ENCODE measurements at regions not wholly inside any gene's neighbourhood (a gene's known extent, or its start where the extent isn't known, plus 50 kb on each side); places are given as distances from the start of the nearest gene placed in this dataset.

DNA sequence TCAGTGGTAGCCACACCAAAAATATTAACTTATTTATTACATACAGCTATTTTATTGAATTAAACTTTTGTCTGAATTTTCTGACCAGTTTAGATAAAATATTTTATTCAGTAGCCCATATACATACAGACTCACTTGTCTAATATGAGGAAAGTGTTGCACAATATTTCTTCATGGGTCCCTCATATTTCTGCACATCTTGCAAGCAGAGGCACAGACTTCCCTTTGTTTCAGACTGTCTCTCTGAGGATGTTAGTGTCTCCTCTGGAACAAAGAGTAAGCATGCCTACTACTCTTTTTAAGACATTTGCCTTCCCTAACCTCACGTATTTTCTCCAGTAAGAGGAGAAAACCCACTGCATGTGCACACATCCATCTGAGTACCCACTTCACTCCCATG is 81.2 kb downstream of the OR5AK2 start:
- peaks cover 24% of the 10 kb centered on the region for H3K9me3 Mint-ChIP-seq
- Histone ChIP-seq H3K4me1 (ENCODE audit: control insufficient read depth, insufficient read depth, low read length) (no peaks in the 10 kb centered on the region), H3K36me3 (ENCODE audit: control insufficient read depth, insufficient read depth, low read length) (no peaks in the 10 kb centered on the region), H3K9ac (ENCODE audit: extremely low read depth, low read length, poor library complexity, severe bottlenecking) (no peak overlapping the region), H3K27me3 (ENCODE audit: control insufficient read depth, insufficient read depth, low read length, poor library complexity, severe bottlenecking) (no peaks in the 10 kb centered on the region), H3K4me3 (ENCODE audit: low read length) (no peak overlapping the region), H3K27ac (ENCODE audit: low read depth, low read length) (no peak overlapping the region), H3K9me3 (ENCODE audit: control insufficient read depth, low read length) (peaks cover 18% of the 10 kb centered on the region)
- peaks cover 2% of the 10 kb centered on the region for H3K27me3 Mint-ChIP-seq (ENCODE audit: insufficient read depth)
- no peaks in the 10 kb centered on the region for H3K36me3 Mint-ChIP-seq (ENCODE audit: low read depth)
- DNase-seq, result no peak
- no peak overlapping the region for H3K27ac Mint-ChIP-seq
- no peak for TF ChIP-seq CTCF (conservative IDR thresholded peaks at IDR 0.05)
- H3K4me3 Mint-ChIP-seq, result no peak overlapping the region
- H3K4me1 Mint-ChIP-seq, result peaks cover 7% of the 10 kb centered on the region
- WGBS, 2 experiments (ENCODE audit: insufficient coverage in 1 of 2, insufficient read length in 1 of 2), result 80% methylated on average over 1 of the region's 1 CpG; no CpG with 5 or more reads in 1 of the 2 experiments

DNA sequence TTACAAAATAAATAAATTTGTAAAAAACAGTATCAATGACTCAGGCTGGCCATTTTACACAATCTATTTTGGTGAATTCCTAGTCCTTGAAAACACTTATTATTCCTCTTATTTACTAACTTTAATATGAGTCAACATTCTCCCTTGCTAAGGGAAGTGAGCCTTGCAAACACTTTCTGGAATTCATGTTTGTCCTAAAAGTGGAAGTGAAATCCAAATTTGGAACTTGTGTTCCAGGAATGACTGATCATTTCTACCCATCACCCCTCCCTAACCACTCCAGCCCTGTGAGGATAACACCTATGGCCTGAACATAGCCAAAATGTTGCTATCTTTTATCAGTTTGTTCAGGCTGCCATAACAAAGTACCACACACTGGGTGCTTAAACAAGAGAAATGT is 83.1 kb downstream of the OR5AK2 start:
- DNase-seq, result no peak
- H3K27me3 Mint-ChIP-seq (ENCODE audit: insufficient read depth), result peaks cover 2% of the 10 kb centered on the region
- peaks cover 7% of the 10 kb centered on the region for H3K4me1 Mint-ChIP-seq
- H3K36me3 Mint-ChIP-seq (ENCODE audit: low read depth), result no peaks in the 10 kb centered on the region
- no peak overlapping the region for H3K4me3 ChIP-seq (ENCODE audit: low read length)
- H3K9ac ChIP-seq (ENCODE audit: extremely low read depth, low read length, poor library complexity, severe bottlenecking), result no peak overlapping the region
- H3K4me1 ChIP-seq (ENCODE audit: control insufficient read depth, insufficient read depth, low read length), result no peaks in the 10 kb centered on the region
- peaks cover 14% of the 10 kb centered on the region for H3K9me3 Mint-ChIP-seq
- no peak for TF ChIP-seq CTCF (conservative IDR thresholded peaks at IDR 0.05)
- no peak overlapping the region for H3K27ac ChIP-seq (ENCODE audit: low read depth, low read length)
- no peak overlapping the region for H3K27ac Mint-ChIP-seq
- H3K36me3 ChIP-seq (ENCODE audit: control insufficient read depth, insufficient read depth, low read length), result no peaks in the 10 kb centered on the region
- H3K27me3 ChIP-seq (ENCODE audit: control insufficient read depth, insufficient read depth, low read length, poor library complexity, severe bottlenecking), result no peaks in the 10 kb centered on the region
- H3K9me3 ChIP-seq (ENCODE audit: control insufficient read depth, low read length), result peaks cover 18% of the 10 kb centered on the region
- H3K4me3 Mint-ChIP-seq, result no peak overlapping the region

DNA sequence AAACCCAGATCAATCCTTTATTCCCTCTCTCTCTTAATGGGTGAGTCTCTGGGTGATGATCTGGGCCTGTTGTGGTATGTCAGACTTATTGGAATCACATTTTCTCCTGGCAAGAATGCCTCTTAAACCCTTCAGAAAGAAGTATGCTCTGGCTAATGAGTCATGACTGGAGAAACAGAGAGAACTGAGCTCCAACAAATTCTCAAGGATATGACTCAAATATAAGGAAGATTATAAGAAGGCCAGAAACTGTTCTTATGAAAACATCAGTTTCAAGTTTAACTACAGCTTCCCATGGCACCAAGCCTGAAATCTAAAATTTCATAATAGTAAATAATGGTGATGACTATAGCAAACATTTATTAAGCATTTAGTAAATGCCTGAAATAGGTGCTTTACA is 83.9 kb downstream of the OR5AK2 start:
- Mint-ChIP-seq H3K36me3 (ENCODE audit: low read depth) (no peaks in the 10 kb centered on the region), H3K27me3 (ENCODE audit: insufficient read depth) (no peaks in the 10 kb centered on the region), H3K4me1 (peaks cover 7% of the 10 kb centered on the region), H3K27ac (no peak overlapping the region), H3K4me3 (no peak overlapping the region), H3K9me3 (peaks cover 11% of the 10 kb centered on the region)
- no peak overlapping the region for H3K9ac ChIP-seq (ENCODE audit: extremely low read depth, low read length, poor library complexity, severe bottlenecking)
- H3K9me3 ChIP-seq (ENCODE audit: control insufficient read depth, low read length), result peaks cover 18% of the 10 kb centered on the region
- TF ChIP-seq CTCF (conservative IDR thresholded peaks at IDR 0.05), result no peak
- H3K36me3 ChIP-seq (ENCODE audit: control insufficient read depth, insufficient read depth, low read length), result no peaks in the 10 kb centered on the region
- no peaks in the 10 kb centered on the region for H3K4me1 ChIP-seq (ENCODE audit: control insufficient read depth, insufficient read depth, low read length)
- H3K4me3 ChIP-seq (ENCODE audit: low read length), result peak overlapping the region; percentile 2
- H3K27me3 ChIP-seq (ENCODE audit: control insufficient read depth, insufficient read depth, low read length, poor library complexity, severe bottlenecking), result no peaks in the 10 kb centered on the region
- H3K27ac ChIP-seq (ENCODE audit: low read depth, low read length), result no peak overlapping the region
- no peak for DNase-seq
